GM21737 (cell line): ENCODE measurements at regions not wholly inside any gene's neighbourhood (a gene's known extent, or its start where the extent isn't known, plus 50 kb on each side); places are given as distances from the start of the nearest gene placed in this dataset.
"Not testable (repeated sequence)": the region's sequence is repeated elsewhere in the genome, so short reads cannot be mapped to it uniquely, and the experiment has no call there.

ENCODE experiments used
- ATAC-seq: cut with Tn5 transposase; IDR thresholded peaks from one replicate; pipeline ENCODE4 v1.9.1; 2021; ENCODE audit warnings: mild to moderate bottlenecking, moderate library complexity; ENCODE audit not compliant: unreplicated experiment

GRCh38 chr12:59059088-59059935 is 139.0 kb upstream of the LRIG3 start:
- no peak for ATAC-seq

- ATAC-seq = no peak
Observed at GRCh38 chr12:59056966-59057365, 136.7 kb upstream of the LRIG3 start.

- ATAC-seq = peak; percentile 62
Observed at GRCh38 chr12:59055204-59055860, 135.0 kb upstream of the LRIG3 start.

- ATAC-seq = not testable (repeated sequence)
Observed at GRCh38 chr12:59053266-59053899, 133.1 kb upstream of the LRIG3 start.

- ATAC-seq = no peak
Observed at GRCh38 chr12:59046763-59047534, 126.6 kb upstream of the LRIG3 start.

GRCh38 chr12:59044791-59045190 is 124.5 kb upstream of the LRIG3 start:
- no peak for ATAC-seq

GRCh38 chr12:59041241-59042121 is 121.2 kb upstream of the LRIG3 start:
- ATAC-seq = no peak

GRCh38 chr12:59040656-59041055 is 120.4 kb upstream of the LRIG3 start:
- no peak for ATAC-seq

GRCh38 chr12:59040043-59040442 is 119.7 kb upstream of the LRIG3 start:
- ATAC-seq = no peak

GRCh38 chr12:59039005-59039404 is 118.7 kb upstream of the LRIG3 start:
- ATAC-seq = no peak

- ATAC-seq = no peak
Observed at GRCh38 chr12:59036973-59037762, 116.9 kb upstream of the LRIG3 start.

GRCh38 chr12:59036347-59036746 is 116.0 kb upstream of the LRIG3 start:
- ATAC-seq = no peak

GRCh38 chr12:59031313-59031712 is 111.0 kb upstream of the LRIG3 start:
- no peak for ATAC-seq

GRCh38 chr12:59030415-59030814 is 110.1 kb upstream of the LRIG3 start:
- no peak for ATAC-seq

- ATAC-seq = no peak
Observed at GRCh38 chr12:59027199-59027598, 106.9 kb upstream of the LRIG3 start.

- ATAC-seq = no peak
Observed at GRCh38 chr12:59023861-59024424, 103.6 kb upstream of the LRIG3 start.

- ATAC-seq = no peak
Observed at GRCh38 chr12:59020073-59020946, 100.0 kb upstream of the LRIG3 start.

GRCh38 chr12:59014885-59015284 is 94.6 kb upstream of the LRIG3 start:
- no peak for ATAC-seq
